H9 (cell line): ENCODE measurements at regions not wholly inside any gene's neighbourhood (a gene's known extent, or its start where the extent isn't known, plus 50 kb on each side); places are given as distances from the start of the nearest gene placed in this dataset.

Experiments
- DNase-seq: peaks from one replicate; pipeline ENCODE4 v3.0.0-alpha.2; 2017
- H2AFZ ChIP-seq: one replicate; pipeline ENCODE4 v1.6.1; 2013; ENCODE audit warnings: mild to moderate bottlenecking, low read length, control low read depth, moderate library complexity
- H2AK5ac ChIP-seq: 2 replicates; pipeline ENCODE4 v1.6.1; 2013; ENCODE audit warnings: low read length, control low read depth, mixed read lengths; ENCODE audit not compliant: insufficient read length
- H2BK120ac ChIP-seq: one replicate; pipeline ENCODE4 v1.6.1; 2013; ENCODE audit warnings: low read depth, mild to moderate bottlenecking, low read length, control low read depth, inconsistent platforms; ENCODE audit not compliant: poor library complexity, severe bottlenecking
- H2BK12ac ChIP-seq: 2 replicates; pipeline ENCODE4 v1.6.1; 2013; ENCODE audit warnings: low read length, control low read depth, mixed read lengths, low read depth; ENCODE audit not compliant: insufficient read length
- H2BK15ac ChIP-seq: 2 replicates; pipeline ENCODE4 v1.6.1; 2013; ENCODE audit warnings: low read depth, low read length, control low read depth
- H2BK20ac ChIP-seq: one replicate; pipeline ENCODE4 v1.6.1; 2013; ENCODE audit warnings: low read depth, mild to moderate bottlenecking, low read length, control low read depth, inconsistent platforms; ENCODE audit not compliant: poor library complexity, severe bottlenecking
- H2BK5ac ChIP-seq: 2 replicates; pipeline ENCODE4 v1.6.1; 2013; ENCODE audit warnings: low read length, control low read depth, mixed read lengths; ENCODE audit not compliant: insufficient read length
- H3K14ac ChIP-seq: 2 replicates; pipeline ENCODE4 v1.6.1; 2013; ENCODE audit warnings: low read length, control low read depth; ENCODE audit not compliant: insufficient read depth
- H3K18ac ChIP-seq: 2 replicates; pipeline ENCODE4 v1.6.1; 2013; ENCODE audit warnings: low read depth, mild to moderate bottlenecking, mixed read lengths, low read length, control low read depth; ENCODE audit not compliant: insufficient read length
- H3K23ac ChIP-seq: 2 replicates; pipeline ENCODE4 v1.6.1; 2013; ENCODE audit warnings: low read length, control low read depth, mixed read lengths, low read depth; ENCODE audit not compliant: insufficient read length
- H3K23me2 ChIP-seq: 2 replicates; pipeline ENCODE4 v1.6.1; 2013; ENCODE audit warnings: low read depth, mild to moderate bottlenecking, mixed read lengths, low read length, control low read depth; ENCODE audit not compliant: insufficient read length, poor library complexity, severe bottlenecking
- H3K27ac ChIP-seq: 2 replicates; pipeline ENCODE4 v1.5.1; 2013; ENCODE audit warnings: low read length, control low read depth, mixed read lengths, low read depth; ENCODE audit not compliant: insufficient read length
- H3K27me3 ChIP-seq: 2 replicates; pipeline ENCODE4 v1.6.1; 2013; ENCODE audit warnings: low read length, control low read depth, inconsistent platforms; ENCODE audit not compliant: insufficient read depth
- H3K4ac ChIP-seq: 2 replicates; pipeline ENCODE4 v1.6.1; 2013; ENCODE audit warnings: low read depth, mild to moderate bottlenecking, control low read depth, inconsistent platforms, low read length, moderate library complexity
- H3K4me1 ChIP-seq: 2 replicates; pipeline ENCODE4 v1.6.1; 2013; ENCODE audit warnings: low read length, control low read depth, inconsistent platforms; ENCODE audit not compliant: insufficient read depth
- H3K4me2 ChIP-seq: 2 replicates; pipeline ENCODE4 v1.6.1; 2013; ENCODE audit warnings: low read length, control low read depth, mixed read lengths; ENCODE audit not compliant: insufficient read length, insufficient read depth
- H3K56ac ChIP-seq: 2 replicates; pipeline ENCODE4 v1.6.1; 2013; ENCODE audit warnings: low read depth, mild to moderate bottlenecking, mixed read lengths, low read length, control low read depth; ENCODE audit not compliant: insufficient read length
- H3K79me1 ChIP-seq: 2 replicates; pipeline ENCODE4 v1.6.1; 2013; ENCODE audit warnings: low read depth, mild to moderate bottlenecking, moderate library complexity, low read length, control low read depth, inconsistent platforms; ENCODE audit not compliant: insufficient read depth, poor library complexity, severe bottlenecking
- H3K79me2 ChIP-seq: 2 replicates; pipeline ENCODE4 v1.6.1; 2013; ENCODE audit warnings: low read length, control low read depth, inconsistent platforms; ENCODE audit not compliant: insufficient read depth
- H3K9ac ChIP-seq: 2 replicates; pipeline ENCODE4 v1.6.1; 2013; ENCODE audit warnings: low read length, control low read depth, mixed read lengths; ENCODE audit not compliant: insufficient read length; ENCODE audit errors: extremely low read depth
- H3K9me3 ChIP-seq: one replicate; pipeline ENCODE4 v1.6.1; 2013; ENCODE audit warnings: low read depth, low read length, inconsistent platforms; ENCODE audit not compliant: control insufficient read depth
- H3T11ph ChIP-seq: one replicate; pipeline ENCODE4 v1.6.1; 2013; ENCODE audit warnings: mild to moderate bottlenecking, low read length, control low read depth, inconsistent platforms
- H4K20me1 ChIP-seq: one replicate; pipeline ENCODE4 v1.6.1; 2013; ENCODE audit not compliant: control insufficient read depth, insufficient read length, insufficient read depth
- H4K5ac ChIP-seq: 2 replicates; pipeline ENCODE4 v1.6.1; 2013; ENCODE audit warnings: low read depth, mild to moderate bottlenecking, mixed read lengths, low read length, control low read depth; ENCODE audit not compliant: insufficient read length
- H4K8ac ChIP-seq: replicated peaks from 2 replicates; pipeline ENCODE4 v1.6.1; 2013; ENCODE audit warnings: low read length, control low read depth, mixed read lengths, low read depth; ENCODE audit not compliant: insufficient read length
- H4K91ac ChIP-seq: 2 replicates; pipeline ENCODE4 v1.6.1; 2013; ENCODE audit warnings: low read depth, mild to moderate bottlenecking, moderate library complexity, mixed read lengths, low read length, control low read depth; ENCODE audit not compliant: insufficient read length
- H3K27ac Mint-ChIP-seq, 3 experiments: 2 replicates in 2 of 3; 3 replicates in 1 of 3; pipeline ENCODE4 v1.8.0; 2020 to 2021; ENCODE audit warnings: mixed read lengths in 3 of 3, mild to moderate bottlenecking in 1 of 3, moderate library complexity in 1 of 3
- H3K27me3 Mint-ChIP-seq: 2 replicates; pipeline ENCODE4 v1.8.0; 2021; ENCODE audit warnings: low read depth, mild to moderate bottlenecking, moderate library complexity, mixed read lengths
- H3K36me3 Mint-ChIP-seq, 3 experiments: 2 replicates in 2 of 3; 3 replicates in 1 of 3; pipeline ENCODE4 v1.8.0; 2020 to 2021; ENCODE audit warnings: low read depth in 3 of 3, mixed read lengths in 3 of 3; ENCODE audit not compliant: insufficient read depth in 1 of 3
- H3K4me1 Mint-ChIP-seq, 2 experiments: 2 replicates each; pipeline ENCODE4 v1.8.0; 2020; ENCODE audit warnings: mixed read lengths in 2 of 2
- H3K4me3 Mint-ChIP-seq, 2 experiments: 2 replicates in 1 of 2; 3 replicates in 1 of 2; pipeline ENCODE4 v1.8.0; 2020 to 2021; ENCODE audit warnings: mild to moderate bottlenecking in 2 of 2, mixed read lengths in 2 of 2, moderate library complexity in 1 of 2
- H3K9me3 Mint-ChIP-seq, 2 experiments: 2 replicates in 1 of 2; 3 replicates in 1 of 2; pipeline ENCODE4 v1.8.0; 2020; ENCODE audit warnings: mild to moderate bottlenecking in 2 of 2, mixed read lengths in 2 of 2, moderate library complexity in 1 of 2
- CTCF ChIP-seq: fragments of 200-600 bp; sonication (generic); conservative IDR thresholded peaks from 3 replicates; pipeline ENCODE4 v1.8.0; 2021; ENCODE audit warnings: antibody characterized with exemption, mild to moderate bottlenecking
- WGBS: extraction: QIAGEN DNeasy Blood & Tissue Kit; methylation state at CpG from one replicate; pipeline ENCODE4 v1.1.7; 2013; ENCODE audit warnings: missing lambda C conversion rate, low lambda C conversion rate, mixed read lengths; ENCODE audit not compliant: insufficient read length; ENCODE audit errors: extremely low coverage; 5-methylcytosine and 5-hydroxymethylcytosine counted together

- Histone ChIP-seq H3K27ac (no peak overlapping the region), H2BK120ac (no peak overlapping the region), H3K4ac (no peak overlapping the region), H3K79me1 (no peaks in the 10 kb centered on the region), H3K9ac (no peak overlapping the region), H3T11ph (no peak overlapping the region), H3K23ac (no peak overlapping the region), H2AK5ac (no peak overlapping the region), H3K9me3 (no peaks in the 10 kb centered on the region), H2BK20ac (no peak overlapping the region), H3K23me2 (peaks cover 7% of the 10 kb centered on the region), H3K4me1 (peaks cover 3% of the 10 kb centered on the region; the same call in 1 of the 2 replicates), H2AFZ (no peak overlapping the region), H3K79me2 (no peaks in the 10 kb centered on the region), H3K14ac (no peak overlapping the region), H4K91ac (no peak overlapping the region), H3K4me2 (no peak overlapping the region), H4K5ac (no peak overlapping the region), H3K56ac (no peak overlapping the region), H3K18ac (no peak overlapping the region), H2BK15ac (no peak overlapping the region), H3K27me3 (no peaks in the 10 kb centered on the region), H4K20me1 (no peaks in the 10 kb centered on the region), H2BK12ac (no peak overlapping the region), H2BK5ac (no peak overlapping the region), H4K8ac (no peak overlapping the region)
- Mint-ChIP-seq H3K9me3 (no peaks in the 10 kb centered on the region; a peak in 1 of 5 replicates), H3K27ac (no peak overlapping the region), H3K4me1 (peaks cover 47 to 49% of the 10 kb centered on the region in 2 experiments), H3K4me3 (no peak overlapping the region), H3K36me3 (no peaks in the 10 kb centered on the region), H3K27me3 (peaks cover 1% of the 10 kb centered on the region)
- no peak for DNase-seq
- TF ChIP-seq CTCF = no peak
- no CpG with 5 or more reads among the region's 12 CpGs for WGBS
Observed at GRCh38 chr18:77896586-77897252, 647.1 kb downstream of the GALR1 start.
